ENCODE measurements at regions not wholly inside any gene's neighbourhood (a gene's known extent, or its start where the extent isn't known, plus 50 kb on each side); places are given as distances from the start of the nearest gene placed in this dataset.
"Not testable (repeated sequence)": the region's sequence is repeated elsewhere in the genome, so short reads cannot be mapped to it uniquely, and the experiment has no call there.

GRCh38 chr12:46084666-46085631 is 94.6 kb upstream of the SCAF11 start:
- no peak for DNase-seq

DNA sequence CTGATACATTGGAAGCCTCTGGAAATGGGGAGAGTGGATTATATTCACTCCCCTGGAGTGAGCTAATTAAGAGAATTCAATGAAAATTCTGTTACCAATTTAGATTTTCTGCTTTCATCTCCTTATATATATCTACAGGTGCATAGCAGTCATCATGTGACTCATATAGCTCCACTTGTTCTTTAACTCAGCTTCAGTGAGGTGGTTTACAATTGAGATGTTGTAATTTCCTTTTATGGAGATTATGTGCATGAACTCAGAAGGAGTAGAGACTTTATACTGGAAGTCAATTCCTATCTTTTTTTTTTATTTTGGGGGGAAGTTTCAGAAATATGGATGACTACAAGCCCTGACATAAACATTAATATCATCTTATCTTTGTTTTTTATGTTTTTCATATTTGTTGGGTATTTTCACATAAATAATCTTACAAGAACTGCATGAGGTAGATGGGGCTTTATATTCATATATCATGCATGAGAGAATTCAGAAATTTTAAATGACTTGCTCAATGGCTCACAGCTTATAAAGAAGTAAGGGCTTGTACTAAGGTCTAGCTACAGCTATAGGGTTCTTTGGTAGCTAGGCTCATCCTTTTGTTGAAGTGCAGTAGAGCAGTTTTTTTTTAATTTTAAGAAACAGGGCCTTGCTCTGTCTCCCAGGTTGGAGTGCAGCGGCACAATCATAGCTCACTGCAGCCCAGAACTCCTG is 92.3 kb upstream of the SCAF11 start:
- DNase-seq, result no peak

DNA sequence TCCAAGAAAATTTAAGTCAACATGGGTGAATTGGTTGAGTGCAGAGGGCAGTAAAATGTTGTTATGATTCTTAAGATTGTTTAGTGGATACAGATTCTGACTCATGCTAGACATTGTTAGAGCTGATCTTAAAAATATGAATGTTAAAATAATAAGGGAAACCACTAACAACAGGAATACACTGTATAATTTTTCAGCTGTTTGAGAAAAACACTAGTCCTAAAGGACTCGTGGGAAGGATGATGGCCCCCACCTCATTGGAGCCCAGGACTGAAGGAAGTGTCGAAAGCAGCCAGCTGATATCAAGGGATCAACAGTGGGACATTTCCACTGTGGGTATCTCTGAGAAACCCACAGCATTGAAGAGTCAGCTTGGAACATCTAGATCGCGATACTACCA is 82.9 kb upstream of the SCAF11 start:
- no peak for DNase-seq

DNA sequence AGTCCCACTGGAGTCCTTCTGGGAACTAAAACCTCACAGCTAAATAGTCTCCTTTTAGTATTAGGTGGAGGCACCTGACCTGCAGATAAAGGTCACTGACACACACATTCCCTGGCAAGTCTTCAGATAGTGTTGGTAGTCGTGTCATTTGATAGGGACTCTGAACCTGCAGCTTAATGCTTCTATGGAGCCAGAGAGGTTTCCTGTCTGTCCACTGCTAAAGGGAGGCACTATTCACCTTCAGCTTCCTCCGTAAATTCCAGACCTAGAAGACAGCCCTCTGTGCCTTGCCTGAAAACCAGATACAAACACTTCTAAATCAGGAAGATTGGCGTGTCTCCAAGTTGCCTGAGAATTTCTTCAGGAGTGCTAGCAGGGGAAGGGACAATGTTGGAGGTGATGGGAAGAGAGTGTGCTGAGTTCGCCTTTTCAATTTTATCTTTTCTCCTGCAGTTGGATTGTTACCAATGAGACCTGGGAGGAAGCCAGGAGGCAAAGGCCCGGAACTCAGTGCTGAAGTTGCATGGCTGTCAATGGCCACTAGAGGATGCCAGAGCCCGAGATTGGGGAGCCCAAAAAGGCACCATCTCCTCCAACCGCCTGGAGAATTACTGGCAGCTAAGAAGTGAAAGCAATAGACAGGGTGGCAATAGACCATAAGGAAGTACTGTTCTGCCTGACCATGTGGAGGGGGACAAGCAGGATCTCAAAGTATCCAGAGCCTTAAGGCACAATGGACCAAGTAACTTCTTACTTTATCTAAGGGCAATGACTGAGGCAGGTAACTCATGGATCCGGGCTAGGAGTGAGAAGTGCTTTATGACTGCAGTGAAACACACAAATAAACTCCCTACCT is 81.6 kb upstream of the SCAF11 start:
- peak; percentile 57 for DNase-seq

- no peak for DNase-seq
These were observed 81.0 kb upstream of the SCAF11 start for GRCh38 chr12:46071335-46071734.

DNA sequence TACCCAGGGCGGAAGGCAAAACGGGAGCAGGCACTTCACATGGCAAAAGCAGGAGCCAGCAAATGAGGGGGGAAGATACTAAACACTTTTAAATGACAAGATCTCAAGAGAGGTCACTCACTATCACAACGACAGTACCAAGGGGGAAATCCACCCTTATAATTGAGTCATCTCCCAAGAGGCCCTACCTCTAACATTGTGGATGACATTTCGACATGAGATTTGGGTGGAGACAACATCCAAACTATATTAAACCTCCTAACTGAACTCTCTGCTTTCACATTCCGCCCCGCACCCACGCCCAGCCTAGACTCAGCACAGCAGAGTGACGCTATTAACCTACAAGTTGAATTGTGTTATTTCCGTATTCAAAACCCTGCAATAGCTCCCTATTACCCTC is 76.7 kb upstream of the SCAF11 start:
- DNase-seq, result no peak

- DNase-seq, result no peak
These were observed 75.2 kb upstream of the SCAF11 start for GRCh38 chr12:46065412-46066166.

- no peak for DNase-seq
These were observed 74.2 kb upstream of the SCAF11 start for GRCh38 chr12:46064548-46064947.

- DNase-seq, result not testable (repeated sequence)
These were observed 68.3 kb upstream of the SCAF11 start for GRCh38 chr12:46058697-46059096.

GRCh38 chr12:46050805-46051204 is 60.4 kb upstream of the SCAF11 start:
- DNase-seq, result no peak

GRCh38 chr12:46049665-46050064 is 59.3 kb upstream of the SCAF11 start:
- no peak for DNase-seq

GRCh38 chr12:46046436-46046835 is 56.1 kb upstream of the SCAF11 start:
- no peak for DNase-seq

DNA sequence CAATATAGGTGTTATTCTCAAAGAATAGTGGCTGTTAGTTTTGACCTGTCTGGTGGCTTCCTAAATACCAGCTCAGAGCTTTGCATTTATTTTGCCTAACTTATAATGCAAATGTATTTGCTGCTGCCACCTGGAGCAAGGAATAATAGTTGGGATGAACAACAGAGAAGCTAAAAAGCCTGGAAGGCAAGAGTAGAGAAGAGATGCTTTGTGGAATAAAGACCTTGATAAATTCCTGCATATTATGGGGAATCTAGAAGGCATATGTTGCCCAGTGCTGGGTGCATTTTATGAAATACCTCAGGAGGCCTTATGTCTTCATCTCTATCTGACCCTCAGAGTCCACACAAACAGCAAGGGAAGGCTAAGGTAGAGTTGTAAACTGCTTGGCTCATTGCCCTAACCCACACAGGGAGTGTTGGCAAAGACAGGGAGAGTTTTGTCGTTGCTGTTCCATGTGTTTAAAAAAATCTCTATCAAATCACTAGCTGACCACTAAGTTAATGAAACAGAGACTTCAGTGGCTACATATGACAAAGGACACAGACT is 53.7 kb upstream of the SCAF11 start:
- DNase-seq, result no peak
